Esophagus mucosa (tissue), 1 donor: ENCODE measurements at regions not wholly inside any gene's neighbourhood (a gene's known extent, or its start where the extent isn't known, plus 50 kb on each side); places are given as distances from the start of the nearest gene placed in this dataset.
"Not testable (repeated sequence)": the region's sequence is repeated elsewhere in the genome, so short reads cannot be mapped to it uniquely, and the experiment has no call there.

ENCODE experiments used
- ATAC-seq: fragments of 200-7000 bp; cut with Tn5 transposase; one replicate; pipeline ENCODE4 v1.9.1; 2020
- donor health status: DM: yes; HTN: yes; CAD: no.

DNA sequence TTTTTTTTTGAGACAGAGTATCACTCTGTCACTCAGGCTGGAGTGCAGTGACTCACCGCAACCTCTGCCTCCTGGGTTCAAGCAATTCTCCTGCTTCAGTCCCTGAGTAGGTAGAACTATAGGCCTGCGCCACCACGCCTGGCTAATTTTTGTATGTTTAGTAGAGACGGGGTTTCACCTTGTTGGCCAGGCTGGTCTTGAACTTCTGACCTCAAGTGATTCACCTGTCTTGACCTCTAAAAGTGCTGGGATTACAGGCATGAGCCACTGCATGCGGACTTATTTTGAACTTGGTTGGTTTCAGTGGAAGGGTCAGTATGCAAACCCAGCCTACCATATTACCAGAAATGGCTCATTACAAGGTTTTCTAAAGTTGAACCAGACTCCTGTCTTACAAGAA is 61.6 kb upstream of the GBA3 start:
- not testable (repeated sequence) for ATAC-seq

DNA sequence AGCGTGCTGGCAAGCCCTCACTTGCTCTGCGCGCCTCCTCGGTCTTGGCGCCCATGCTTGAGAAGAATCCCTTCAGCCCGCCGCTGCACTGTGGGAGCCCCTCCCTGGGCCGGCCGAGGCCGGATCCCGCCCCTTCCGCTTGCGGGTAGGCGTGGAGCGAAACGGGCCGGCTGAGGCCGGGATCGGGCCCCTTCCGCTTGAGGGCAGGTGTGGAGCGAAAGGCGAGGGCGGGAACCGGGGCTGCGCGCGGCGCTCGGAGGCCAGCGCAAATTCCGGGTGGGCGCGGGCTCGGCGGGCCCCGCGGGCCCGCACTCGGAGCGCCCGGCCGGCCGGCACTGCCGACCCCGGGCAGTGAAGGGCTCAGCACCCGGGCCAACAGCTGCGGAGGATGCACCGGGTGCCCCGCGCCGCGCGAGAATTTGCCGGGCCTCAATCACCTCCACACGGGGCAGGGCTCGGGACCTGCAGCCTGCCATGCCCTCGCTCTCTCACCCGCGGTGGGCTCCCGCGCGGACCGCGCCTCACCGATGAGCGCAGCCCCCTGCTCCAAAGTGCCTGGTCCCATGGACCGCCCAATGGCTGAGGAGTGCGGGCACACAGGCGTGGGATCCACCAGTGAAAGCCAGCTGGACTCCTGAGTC is 58.1 kb upstream of the GBA3 start:
- peak; percentile 57 for ATAC-seq

DNA sequence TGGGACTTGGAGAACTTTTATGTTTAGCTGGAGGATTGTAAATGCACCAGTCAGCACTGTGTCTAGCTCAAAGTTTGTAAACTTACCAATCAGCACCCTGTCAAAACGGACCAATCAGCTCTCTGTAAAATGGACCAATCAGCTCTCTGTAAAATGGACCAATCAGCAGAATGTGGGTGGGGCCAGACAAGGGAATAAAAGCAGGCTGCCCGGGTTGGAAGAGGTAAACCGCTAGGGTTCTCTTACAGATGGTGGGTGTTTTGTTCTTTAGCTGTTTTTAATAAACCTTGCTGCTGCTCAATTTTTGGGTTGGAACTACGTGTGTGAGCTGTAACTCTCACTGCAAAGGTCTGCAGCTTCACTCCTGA is 57.6 kb upstream of the GBA3 start:
- ATAC-seq, result not testable (repeated sequence)

DNA sequence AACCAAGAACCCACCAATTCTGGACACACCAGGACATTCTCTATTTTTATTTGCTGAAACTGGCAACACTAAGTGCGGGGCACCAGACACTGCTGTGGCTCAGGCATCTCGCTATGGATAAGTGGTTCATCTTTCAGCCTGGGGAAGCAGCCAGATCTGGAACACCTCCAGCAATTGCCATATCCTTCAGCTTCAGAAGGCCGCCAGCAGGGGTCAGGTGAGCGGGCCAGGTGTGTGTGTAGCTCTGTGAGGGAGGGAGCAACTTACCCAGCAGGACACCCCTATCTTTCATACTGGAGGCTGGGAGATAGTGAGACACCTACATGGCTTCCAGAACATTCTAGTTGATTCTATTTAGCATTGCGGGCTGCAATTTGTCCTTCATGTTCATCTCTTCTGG is 57.0 kb upstream of the GBA3 start:
- ATAC-seq, result no peak

DNA sequence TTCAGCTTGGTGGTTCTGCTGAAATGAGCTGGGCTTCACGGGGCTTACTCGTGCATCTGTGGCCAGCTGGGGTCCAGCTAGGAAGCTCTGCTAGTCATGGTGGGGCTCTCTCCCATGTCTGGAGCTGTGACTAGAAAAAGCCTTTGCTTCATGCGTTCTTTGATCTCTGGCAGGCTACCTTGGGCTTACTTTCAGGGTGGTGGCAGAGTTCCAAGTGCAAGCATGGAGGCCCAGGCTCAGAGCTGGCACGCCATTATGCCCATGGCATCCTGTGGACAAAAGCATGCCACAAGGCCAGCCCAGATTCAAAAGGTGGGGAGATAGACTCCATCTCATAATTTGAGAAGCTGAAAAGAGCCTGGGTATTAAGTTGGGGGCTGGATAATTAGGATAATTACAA is 55.4 kb upstream of the GBA3 start:
- no peak for ATAC-seq
